NCI-H1694 (cell line): ENCODE measurements at regions not wholly inside any gene's neighbourhood (a gene's known extent, or its start where the extent isn't known, plus 50 kb on each side); places are given as distances from the start of the nearest gene placed in this dataset.

Experiments
- DNase-seq: peaks from one replicate; lab custom pipeline; 2025; lab: John Stamatoyannopoulos, UW

GRCh38 chr2:216575465-216575864, 57.8 kb upstream of the IGFBP2 start:
- DNase-seq = no peak

- no peak for DNase-seq
Observed at GRCh38 chr2:216576616-216577015, 56.6 kb upstream of the IGFBP2 start.

GRCh38 chr2:216578325-216578724, 54.9 kb upstream of the IGFBP2 start:
- no peak for DNase-seq

GRCh38 chr2:216583147-216583546, 50.1 kb upstream of the IGFBP2 start:
- DNase-seq = no peak
